ENCODE measurements at regions not wholly inside any gene's neighbourhood (a gene's known extent, or its start where the extent isn't known, plus 50 kb on each side); places are given as distances from the start of the nearest gene placed in this dataset.

DNA sequence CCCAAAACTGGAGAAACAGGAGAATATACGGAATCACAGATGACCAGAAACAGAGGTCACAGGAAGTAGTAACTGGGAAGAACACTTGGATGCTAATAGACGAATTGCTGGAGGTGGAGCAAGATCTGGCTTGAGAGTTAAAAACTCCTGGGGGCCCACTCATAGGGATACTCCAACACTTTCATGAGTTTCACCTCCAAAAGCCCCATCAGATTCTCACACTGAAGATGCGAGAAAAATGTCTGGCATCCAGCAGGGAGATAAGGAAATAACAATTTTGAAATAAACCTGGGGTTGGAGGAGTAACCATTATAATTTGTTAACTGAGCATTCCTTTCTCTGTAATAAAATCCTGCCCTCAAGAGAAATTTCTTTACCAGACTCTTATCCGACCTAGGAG is 154.0 kb downstream of the ANXA2 start:
- no peak for TF ChIP-seq CTCF (conservative IDR thresholded peaks at IDR 0.05; ENCODE audit: low read length)
- TF ChIP-seq EZH2phosphoT487 (IDR thresholded peaks at IDR 0.05; ENCODE audit: borderline replicate concordance): no peak

All from Loucy (cell line).